ENCODE measurements at regions not wholly inside any gene's neighbourhood (a gene's known extent, or its start where the extent isn't known, plus 50 kb on each side); places are given as distances from the start of the nearest gene placed in this dataset.

DNA sequence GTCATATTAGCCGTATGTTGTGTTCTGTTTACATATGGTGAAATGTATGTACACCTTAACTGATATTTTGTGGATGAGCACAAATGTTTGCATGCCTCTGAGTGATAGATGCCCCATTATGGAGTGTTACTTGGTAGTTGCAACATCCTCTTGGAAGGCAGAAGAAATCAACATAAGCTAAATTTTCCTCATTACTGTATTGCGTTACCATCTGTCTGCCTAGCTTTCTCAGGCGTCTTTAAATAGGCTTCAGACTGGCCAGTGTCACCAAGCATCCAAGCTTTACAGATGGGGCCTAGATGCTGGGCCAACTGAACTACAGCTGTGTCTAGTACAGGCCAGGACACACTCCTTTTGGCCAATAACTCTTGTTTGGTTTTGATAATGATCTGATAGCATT is 250.6 kb downstream of the SAMD5 start:
- no peak for DNase-seq

DNA sequence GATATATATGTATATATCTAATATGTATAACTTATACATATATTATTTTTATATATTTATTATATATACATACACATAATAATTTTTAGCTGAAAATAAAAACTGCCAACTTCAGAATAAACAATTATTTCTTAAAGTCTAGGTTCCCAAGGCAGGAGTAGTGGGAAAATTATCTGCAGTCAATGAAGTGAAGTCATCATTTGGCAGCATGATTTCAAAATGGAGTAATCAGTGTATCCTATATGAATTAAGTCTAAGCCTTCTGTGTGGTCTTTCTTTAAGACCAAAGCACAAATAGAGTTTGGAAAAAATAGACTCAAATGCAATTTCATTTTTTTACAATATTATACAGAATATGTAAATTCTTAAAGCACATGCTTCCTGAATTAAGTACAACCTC is 251.0 kb downstream of the SAMD5 start:
- no peak for DNase-seq

- no peak for DNase-seq
These were observed 257.1 kb downstream of the SAMD5 start for GRCh38 chr6:147765541-147765940.

GRCh38 chr6:147768969-147769368 is 260.5 kb downstream of the SAMD5 start:
- no peak for DNase-seq

- no peak for DNase-seq
These were observed 261.1 kb downstream of the SAMD5 start for GRCh38 chr6:147769496-147770087.

DNA sequence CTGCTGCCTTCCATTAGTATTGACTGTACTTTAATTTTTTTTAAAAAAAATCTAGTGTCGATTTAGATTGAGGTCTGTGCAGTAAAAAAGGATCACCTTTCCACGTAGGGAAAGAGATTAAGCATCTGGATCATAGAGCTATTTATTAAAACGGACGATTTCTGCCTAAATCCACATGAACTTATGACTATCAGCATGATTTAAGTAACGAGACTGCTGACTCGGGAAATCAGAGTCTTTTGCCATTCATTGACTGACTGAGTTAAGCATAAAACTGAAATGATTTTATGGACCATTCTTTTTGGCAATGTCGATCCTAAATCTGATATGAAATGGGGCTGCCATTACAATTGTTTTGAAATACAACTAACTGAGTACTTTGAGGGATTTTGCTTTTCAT is 261.7 kb downstream of the SAMD5 start:
- no peak for DNase-seq

DNA sequence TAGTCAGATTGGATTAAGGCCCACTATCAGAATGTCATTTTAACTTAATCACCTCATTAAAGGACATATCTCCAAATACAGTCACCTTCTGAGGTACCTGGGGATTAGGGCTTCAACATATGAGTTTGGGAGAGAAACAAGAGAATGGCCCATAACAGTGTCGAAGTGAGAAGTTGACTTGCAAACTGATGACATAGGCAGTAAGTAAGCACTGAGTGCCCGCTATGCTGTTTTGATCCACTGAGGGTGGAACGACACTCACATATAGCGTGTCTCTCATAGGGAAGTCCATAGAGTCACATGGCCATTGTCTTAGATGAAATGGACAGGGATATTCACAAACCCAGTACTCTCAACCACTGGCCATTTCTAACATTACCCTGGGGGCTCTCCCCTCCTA is 264.2 kb downstream of the SAMD5 start:
- no peak for DNase-seq

DNA sequence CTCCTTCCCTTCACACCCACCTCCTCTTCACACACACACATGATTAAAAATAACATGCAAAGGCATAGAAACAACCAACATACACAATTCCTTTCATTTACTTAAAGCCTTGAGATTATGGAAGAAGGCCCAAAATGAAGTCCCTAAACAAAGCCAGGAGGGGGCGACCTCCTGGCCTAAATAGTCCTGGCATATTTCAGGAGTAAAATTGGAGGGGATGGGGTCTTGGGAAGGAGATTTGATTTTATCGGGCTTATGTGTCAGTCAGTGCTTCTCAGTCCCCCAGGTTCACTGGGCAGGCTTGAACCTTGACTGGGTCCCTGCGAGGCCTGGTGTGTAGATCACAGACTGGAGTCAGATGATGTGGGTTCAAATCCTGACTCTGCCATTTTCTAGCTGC is 266.4 kb downstream of the SAMD5 start:
- DNase-seq = no peak

- DNase-seq = no peak
These were observed 268.2 kb downstream of the SAMD5 start for GRCh38 chr6:147776631-147777213.

GRCh38 chr6:147779624-147780023 is 271.1 kb downstream of the SAMD5 start:
- DNase-seq = no peak

GRCh38 chr6:147782302-147782701 is 273.8 kb downstream of the SAMD5 start:
- no peak for DNase-seq

DNA sequence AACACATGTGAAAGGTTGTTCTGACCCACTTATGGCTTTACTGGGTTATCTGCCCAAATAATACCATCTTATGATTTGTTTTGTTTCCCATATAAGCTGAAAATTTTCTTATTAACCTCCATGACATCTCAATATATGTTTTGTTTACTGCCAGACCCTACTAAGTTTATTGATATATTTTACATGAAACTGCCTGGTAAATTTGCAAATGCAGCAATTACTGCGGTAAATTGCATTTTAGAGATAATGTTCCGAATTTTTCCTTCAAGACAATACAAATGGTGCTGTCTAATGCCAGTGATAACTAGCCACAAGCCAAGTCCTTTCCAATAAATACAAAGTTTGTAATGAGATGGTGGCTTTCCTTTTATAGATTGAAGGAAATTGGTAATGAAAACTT is 275.9 kb downstream of the SAMD5 start:
- DNase-seq = no peak

GRCh38 chr6:147787417-147787816 is 278.9 kb downstream of the SAMD5 start:
- DNase-seq = no peak

- no peak for DNase-seq
These were observed 281.0 kb downstream of the SAMD5 start for GRCh38 chr6:147789430-147789947.

DNA sequence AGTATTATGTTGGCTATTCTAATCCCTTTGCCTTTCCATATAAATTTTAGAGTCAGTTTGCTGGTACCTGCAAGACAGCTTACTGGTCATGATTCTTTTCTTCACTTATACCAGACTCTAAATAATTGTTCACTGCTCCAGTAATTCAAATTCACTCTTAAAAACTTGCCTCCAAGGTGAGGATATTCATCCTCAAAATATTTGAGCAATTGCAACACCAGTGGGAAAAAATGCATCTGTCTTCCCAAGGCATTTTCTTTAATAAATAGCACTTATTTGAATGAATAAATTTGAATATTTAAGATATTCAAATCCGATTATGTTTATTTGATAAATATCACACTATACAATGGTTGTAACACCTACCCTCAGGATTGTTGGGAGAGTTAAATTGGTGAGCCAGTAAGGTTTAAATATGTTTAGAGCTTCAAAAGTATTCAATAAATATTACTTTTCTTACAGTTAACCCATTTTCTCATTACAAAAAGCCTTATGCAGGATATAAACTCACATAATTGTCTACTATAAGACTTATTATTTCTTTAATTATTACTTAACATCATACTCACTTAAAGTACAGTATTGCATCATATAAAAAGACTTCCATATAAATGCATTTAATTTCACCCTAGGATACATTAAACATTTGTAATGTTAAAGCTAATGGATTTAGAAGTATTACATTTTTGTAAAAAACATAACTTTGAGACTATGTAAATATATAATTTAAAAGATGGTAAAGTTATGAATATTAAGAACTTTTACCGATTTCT is 285.6 kb downstream of the SAMD5 start:
- no peak for DNase-seq

DNA sequence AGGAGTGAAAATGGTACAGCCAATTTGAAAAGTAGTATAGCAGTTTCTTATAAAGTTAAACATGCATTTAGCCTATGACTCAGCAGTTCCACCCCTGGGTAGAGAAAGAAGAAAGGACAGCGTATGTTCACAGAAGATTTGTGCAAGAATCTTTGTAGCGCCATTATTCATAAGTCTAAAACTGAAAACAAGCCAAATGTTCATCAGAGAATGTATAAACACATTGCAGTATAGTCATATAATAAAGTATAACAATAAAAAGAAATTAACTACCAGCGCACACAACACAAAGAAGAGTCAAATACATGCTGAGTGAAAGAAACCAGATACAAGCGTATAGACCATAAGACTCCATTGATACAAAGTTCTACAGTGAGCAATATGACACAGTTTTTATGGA is 294.0 kb downstream of the SAMD5 start:
- no peak for DNase-seq

DNA sequence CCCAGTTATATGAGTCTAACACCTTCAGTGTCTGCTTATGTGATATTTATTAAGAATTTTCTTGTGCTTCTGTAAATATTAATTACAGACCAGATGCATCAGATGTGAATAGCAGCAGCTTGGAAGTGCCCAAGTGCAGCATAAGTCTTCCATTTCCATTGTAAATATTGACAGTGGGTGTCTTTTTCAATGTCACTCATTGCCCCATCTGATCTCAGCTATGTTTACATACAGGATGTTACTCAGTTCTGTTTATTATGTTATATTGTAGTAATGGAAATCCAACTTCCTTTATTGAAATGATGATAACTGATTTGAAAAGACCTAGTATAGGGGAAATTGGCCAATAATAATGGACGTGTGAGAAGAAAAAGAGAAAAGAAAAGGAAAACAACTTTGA is 296.7 kb downstream of the SAMD5 start:
- DNase-seq = no peak

- DNase-seq = no peak
These were observed 298.2 kb downstream of the SAMD5 start for GRCh38 chr6:147806697-147807096.

GRCh38 chr6:147808640-147809039 is 300.1 kb downstream of the SAMD5 start:
- no peak for DNase-seq

DNA sequence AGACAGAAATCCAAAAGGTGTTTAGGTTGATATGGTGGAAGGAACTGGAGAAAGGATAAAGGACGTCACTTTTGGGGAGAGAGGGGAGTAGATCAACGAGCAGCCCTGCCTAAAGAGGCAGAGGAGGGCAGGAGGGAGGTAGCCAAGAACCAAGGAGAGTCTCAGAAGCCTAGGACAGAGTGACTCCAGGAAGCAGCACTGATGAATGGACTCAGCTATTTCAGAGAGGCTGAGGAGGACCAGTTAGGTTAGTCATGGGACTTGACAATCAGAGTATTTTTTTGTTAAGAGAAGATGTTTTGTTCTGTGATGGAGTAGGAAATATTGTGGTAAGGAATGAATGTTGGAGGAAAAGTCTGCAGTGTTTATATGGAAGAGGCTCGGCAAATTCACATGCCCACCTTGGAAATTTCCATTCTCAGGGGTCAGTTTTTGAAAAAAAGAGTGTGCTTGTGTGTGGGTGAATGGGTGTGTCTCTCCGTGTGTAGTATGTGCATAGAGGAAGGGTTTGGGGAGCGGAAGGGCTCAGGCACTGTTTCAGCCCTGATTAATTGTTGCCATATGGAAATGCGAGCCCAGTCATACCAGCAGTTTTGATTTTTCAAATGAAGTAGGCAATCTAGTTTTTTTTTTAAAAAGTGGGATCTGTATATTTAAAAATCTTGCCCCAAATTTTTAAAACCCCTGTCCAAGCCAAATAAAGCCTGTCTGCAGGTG is 303.6 kb downstream of the SAMD5 start:
- DNase-seq = no peak

- no peak for DNase-seq
These were observed 308.7 kb downstream of the SAMD5 start for GRCh38 chr6:147817042-147817689.

GRCh38 chr6:147820520-147820919 is 312.0 kb downstream of the SAMD5 start:
- no peak for DNase-seq

Data from right kidney (tissue), 1 donor.